GM18870 (cell line): ENCODE measurements at regions not wholly inside any gene's neighbourhood (a gene's known extent, or its start where the extent isn't known, plus 50 kb on each side); places are given as distances from the start of the nearest gene placed in this dataset.
"Not testable (repeated sequence)": the region's sequence is repeated elsewhere in the genome, so short reads cannot be mapped to it uniquely, and the experiment has no call there.

Source experiments
- ATAC-seq: cut with Tn5 transposase; IDR thresholded peaks from one replicate; pipeline ENCODE4 v1.9.1; 2021; ENCODE audit warnings: moderate library complexity; ENCODE audit not compliant: unreplicated experiment

GRCh38 chr17:53635444-53635843, 187.3 kb upstream of the KIF2B start:
- no peak for ATAC-seq

- no peak for ATAC-seq
These were observed 188.9 kb upstream of the KIF2B start for GRCh38 chr17:53633856-53634255.

- no peak for ATAC-seq
These were observed 191.2 kb upstream of the KIF2B start for GRCh38 chr17:53631486-53631885.

- ATAC-seq: no peak
These were observed 192.1 kb upstream of the KIF2B start for GRCh38 chr17:53630638-53631037.

- no peak for ATAC-seq
These were observed 192.6 kb upstream of the KIF2B start for GRCh38 chr17:53630115-53630514.

- ATAC-seq: no peak
These were observed 193.5 kb upstream of the KIF2B start for GRCh38 chr17:53629188-53629587.

- no peak for ATAC-seq
These were observed 194.7 kb upstream of the KIF2B start for GRCh38 chr17:53628011-53628410.

- no peak for ATAC-seq
These were observed 195.2 kb upstream of the KIF2B start for GRCh38 chr17:53627511-53627910.

- no peak for ATAC-seq
These were observed 196.4 kb upstream of the KIF2B start for GRCh38 chr17:53626286-53626685.

- no peak for ATAC-seq
These were observed 203.7 kb upstream of the KIF2B start for GRCh38 chr17:53619025-53619424.

- ATAC-seq: not testable (repeated sequence)
These were observed 214.5 kb upstream of the KIF2B start for GRCh38 chr17:53608208-53608607.

GRCh38 chr17:53607475-53607874, 215.3 kb upstream of the KIF2B start:
- ATAC-seq: no peak

GRCh38 chr17:53588317-53588716, 234.4 kb upstream of the KIF2B start:
- no peak for ATAC-seq

- no peak for ATAC-seq
These were observed 248.7 kb upstream of the KIF2B start for GRCh38 chr17:53574038-53574437.

GRCh38 chr17:53571342-53571741, 251.4 kb upstream of the KIF2B start:
- no peak for ATAC-seq

- no peak for ATAC-seq
These were observed 252.0 kb upstream of the KIF2B start for GRCh38 chr17:53570731-53571130.

- ATAC-seq: no peak
These were observed 261.8 kb upstream of the KIF2B start for GRCh38 chr17:53560953-53561352.

- no peak for ATAC-seq
These were observed 274.5 kb upstream of the KIF2B start for GRCh38 chr17:53548252-53548651.

GRCh38 chr17:53543472-53543871, 279.3 kb upstream of the KIF2B start:
- no peak for ATAC-seq

GRCh38 chr17:53538129-53538617, 284.6 kb upstream of the KIF2B start:
- ATAC-seq: no peak

GRCh38 chr17:53527473-53527872, 295.3 kb upstream of the KIF2B start:
- no peak for ATAC-seq

- no peak for ATAC-seq
These were observed 297.1 kb upstream of the KIF2B start for GRCh38 chr17:53525590-53525989.

- no peak for ATAC-seq
These were observed 306.1 kb upstream of the KIF2B start for GRCh38 chr17:53516636-53517035.

- no peak for ATAC-seq
These were observed 323.4 kb upstream of the KIF2B start for GRCh38 chr17:53499277-53499676.
